GM18508 (cell line): ENCODE measurements at regions not wholly inside any gene's neighbourhood (a gene's known extent, or its start where the extent isn't known, plus 50 kb on each side); places are given as distances from the start of the nearest gene placed in this dataset.

Experiments
- ATAC-seq: cut with Tn5 transposase; IDR thresholded peaks from one replicate; pipeline ENCODE4 v1.9.1; 2021; ENCODE audit warnings: moderate number of reproducible peaks; ENCODE audit not compliant: insufficient read depth, unreplicated experiment

- ATAC-seq = no peak
Observed at GRCh38 chr3:137360531-137361201, 402.9 kb downstream of the IL20RB start.

DNA sequence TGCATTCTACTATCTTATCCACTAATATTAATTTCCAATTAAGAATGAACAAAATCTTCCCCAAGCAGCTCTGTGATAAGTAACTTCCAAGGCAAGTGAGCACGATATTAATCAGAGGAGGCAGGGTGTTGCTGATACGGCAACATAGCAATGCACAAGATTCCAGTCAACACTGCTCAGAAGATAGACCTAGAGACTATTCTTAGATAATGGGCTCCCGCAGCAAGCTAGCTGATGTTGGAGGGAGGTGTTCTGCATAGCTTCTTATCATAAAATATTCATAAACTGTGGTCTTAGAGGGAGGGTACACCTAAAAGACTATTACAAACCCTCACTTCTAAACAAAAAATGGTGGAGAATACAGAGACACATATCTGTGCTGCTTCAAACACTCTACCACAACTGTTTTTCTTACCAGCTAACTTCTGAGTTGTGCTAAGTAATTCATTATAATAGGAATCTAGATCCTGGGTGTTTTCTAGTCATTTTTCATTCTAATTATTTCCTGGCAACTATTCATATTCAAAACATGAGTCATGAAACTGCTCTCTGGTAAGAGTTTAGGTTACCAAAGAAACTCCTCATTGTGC, 382.0 kb upstream of the SOX14 start:
- no peak for ATAC-seq

DNA sequence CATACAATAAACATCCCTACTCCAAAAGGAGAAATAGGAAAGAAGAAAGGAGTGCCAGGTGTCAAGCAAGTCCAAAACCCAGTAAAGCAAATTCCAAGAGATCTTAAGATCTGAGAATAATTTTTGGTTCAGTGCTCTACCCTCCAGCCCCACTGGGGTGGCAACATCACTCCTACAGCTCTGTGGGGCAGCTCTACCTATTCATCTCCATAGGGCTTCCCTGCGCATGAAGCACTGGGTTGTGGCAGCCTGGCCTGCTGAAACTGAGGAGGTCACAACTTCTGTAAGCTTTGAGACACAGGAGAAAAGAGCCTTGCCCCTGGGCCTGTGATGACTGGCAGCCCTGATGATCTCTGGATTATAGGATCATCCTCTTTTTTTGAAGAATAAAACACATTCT, 378.2 kb upstream of the SOX14 start:
- ATAC-seq = no peak

DNA sequence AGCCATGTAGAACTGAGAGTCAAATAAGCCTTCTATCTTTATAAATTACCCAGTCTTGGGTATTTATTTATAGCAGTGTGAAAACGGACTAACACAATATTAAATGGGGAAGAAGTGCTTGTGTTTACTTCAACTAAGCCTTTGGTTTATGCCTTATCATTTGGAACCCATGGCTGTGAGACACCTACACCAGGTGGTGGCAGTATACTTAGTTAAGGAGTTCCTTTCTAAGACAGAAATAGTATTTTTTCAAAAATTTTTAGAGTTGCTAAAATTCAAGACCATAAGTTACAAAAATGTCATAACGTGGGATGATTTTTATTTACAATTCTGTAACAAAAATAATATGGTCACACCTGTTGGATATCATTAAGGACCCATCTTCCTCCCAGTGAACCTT, 354.5 kb upstream of the SOX14 start:
- no peak for ATAC-seq

DNA sequence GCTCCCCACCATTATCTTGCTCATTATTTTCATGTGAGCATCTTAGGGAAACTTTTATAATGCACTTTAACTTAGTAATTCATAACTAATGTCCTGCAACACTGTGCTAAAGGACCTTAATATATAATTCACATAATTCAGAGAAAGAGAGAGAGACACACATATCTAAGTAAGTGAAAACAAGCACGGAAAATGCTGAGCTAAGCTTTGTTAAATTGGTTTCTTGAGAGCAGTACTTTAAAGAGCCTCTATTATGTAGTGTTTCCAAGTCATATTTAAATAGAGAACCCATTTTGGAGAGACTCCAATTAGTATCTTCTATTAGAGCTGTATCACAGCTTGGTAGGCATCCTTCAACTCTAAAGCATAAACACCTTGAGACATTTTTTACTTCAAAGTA, 354.1 kb upstream of the SOX14 start:
- no peak for ATAC-seq

- no peak for ATAC-seq
Observed at GRCh38 chr3:137420198-137420995, 343.7 kb upstream of the SOX14 start.

DNA sequence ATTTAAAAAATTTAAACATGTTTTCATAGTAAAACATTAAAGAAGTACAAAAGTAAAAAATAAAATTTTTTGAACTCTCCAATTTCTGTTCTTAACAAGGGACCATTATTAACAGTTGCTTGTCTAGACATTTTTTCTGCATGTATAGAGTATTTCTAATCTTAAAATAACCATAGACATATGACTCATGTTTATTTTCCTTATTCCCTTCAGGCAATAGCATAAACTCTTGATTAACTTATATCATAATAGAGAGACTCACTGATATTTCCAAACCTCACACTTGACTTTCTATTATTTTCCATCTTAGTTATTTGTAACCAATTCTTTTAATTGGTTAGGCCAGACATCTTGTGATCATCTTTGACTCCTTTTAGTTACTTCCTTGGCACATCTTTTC, 325.6 kb upstream of the SOX14 start:
- ATAC-seq = no peak

DNA sequence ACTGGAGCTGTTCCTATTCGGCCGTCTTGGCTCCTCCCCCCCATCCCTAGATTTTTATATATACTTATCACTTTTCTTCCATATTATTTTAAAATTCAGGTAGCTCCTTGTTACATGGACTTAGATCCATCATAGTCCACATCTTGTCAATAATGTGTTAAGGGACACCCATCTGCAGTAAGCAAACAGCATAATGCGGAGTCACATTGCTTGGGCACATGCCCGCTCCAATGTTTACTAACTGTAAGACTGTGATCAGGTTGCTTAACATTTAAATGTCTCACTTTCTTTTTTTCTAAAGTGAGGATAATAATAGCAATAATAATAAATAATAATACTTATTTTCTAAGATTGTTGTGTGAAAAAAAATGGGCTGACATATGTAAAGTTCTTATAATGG, 303.2 kb upstream of the SOX14 start:
- ATAC-seq = no peak

- ATAC-seq = no peak
Observed at GRCh38 chr3:137463131-137463530, 301.0 kb upstream of the SOX14 start.

- ATAC-seq = no peak
Observed at GRCh38 chr3:137464341-137464740, 299.8 kb upstream of the SOX14 start.

GRCh38 chr3:137468446-137468845, 295.7 kb upstream of the SOX14 start:
- no peak for ATAC-seq

GRCh38 chr3:137469263-137469662, 294.9 kb upstream of the SOX14 start:
- ATAC-seq = no peak

DNA sequence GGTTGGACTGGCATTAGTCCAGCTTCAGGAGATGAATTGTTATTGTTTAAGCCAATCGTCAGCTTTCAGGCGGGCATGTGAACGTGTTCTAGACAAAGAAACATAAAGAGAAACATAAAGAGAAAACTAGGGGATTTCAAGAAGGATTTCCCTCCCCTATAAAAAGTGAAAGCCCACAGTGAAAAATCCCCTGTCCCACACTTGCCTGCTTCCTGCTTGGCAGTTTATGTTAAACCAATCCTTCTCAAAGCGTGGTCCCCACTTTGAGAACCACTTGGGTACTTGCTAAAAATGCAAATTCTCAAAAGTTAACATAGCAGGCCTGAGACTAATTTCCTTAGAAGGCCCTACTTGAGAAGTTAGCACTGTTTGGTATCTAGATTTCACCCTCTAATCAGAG, 293.0 kb upstream of the SOX14 start:
- ATAC-seq = no peak

GRCh38 chr3:137471558-137472204, 292.4 kb upstream of the SOX14 start:
- ATAC-seq = no peak

DNA sequence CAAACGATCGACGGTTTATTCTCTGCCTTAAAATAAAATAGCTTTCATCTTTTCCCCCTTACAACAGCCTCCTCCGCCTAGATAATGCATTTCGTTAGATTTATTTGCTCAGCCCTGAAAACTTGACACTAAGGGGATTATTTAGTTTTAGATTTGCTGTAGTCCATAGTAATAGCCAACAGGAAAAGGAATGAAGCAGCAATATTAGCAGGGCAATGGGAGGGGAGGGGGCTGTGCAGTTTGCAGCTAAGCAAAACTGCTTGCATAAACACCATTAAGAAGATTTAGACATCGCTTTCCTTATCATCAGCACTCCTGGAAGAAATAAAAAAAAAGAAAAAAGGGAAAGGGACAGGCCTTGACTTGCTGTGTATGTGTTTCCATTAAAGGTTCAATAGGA, 286.5 kb upstream of the SOX14 start:
- ATAC-seq = no peak

GRCh38 chr3:137509354-137510045, 254.6 kb upstream of the SOX14 start:
- no peak for ATAC-seq

- no peak for ATAC-seq
Observed at GRCh38 chr3:137511655-137512054, 252.5 kb upstream of the SOX14 start.

- ATAC-seq = no peak
Observed at GRCh38 chr3:137514853-137515252, 249.3 kb upstream of the SOX14 start.

DNA sequence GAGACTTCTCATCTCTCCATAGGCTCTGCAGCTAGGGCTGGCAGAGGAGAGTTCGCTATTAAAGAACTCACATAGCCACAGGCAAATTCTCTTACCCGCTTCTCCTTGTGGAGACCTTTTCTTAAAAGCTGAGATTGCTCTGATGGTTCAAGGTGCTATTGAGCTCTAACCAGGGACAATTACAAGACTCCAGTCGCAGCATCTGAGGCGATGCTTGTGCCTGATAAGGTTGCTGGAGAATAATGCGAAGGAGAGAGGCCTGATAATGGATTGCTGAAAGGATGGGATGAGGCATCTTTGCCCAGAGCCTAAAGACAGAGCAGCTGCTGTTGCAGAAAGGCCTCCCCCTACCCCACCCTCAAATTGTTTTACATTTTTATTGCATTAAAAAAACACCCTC, 244.5 kb upstream of the SOX14 start:
- no peak for ATAC-seq

GRCh38 chr3:137524751-137525150, 239.4 kb upstream of the SOX14 start:
- ATAC-seq = no peak

DNA sequence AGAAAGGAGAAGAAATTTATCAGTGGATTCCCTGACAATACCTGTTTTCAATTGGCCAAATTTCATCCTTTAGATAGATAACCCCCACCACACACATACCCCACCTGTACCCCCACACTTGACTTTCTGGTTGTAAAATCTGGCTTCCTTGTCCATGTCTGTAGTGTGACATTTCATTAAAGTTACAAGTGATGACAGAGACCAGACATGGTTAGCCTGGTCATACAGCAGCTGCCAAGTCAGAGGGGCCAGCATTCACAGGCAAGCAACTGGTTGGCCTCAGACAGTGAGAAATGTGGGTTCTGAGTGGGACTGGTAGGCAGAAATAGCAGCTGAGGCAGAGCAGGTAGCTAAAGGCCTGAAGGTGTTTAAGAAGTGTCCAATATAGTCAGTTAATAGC, 238.6 kb upstream of the SOX14 start:
- no peak for ATAC-seq
